Lower leg skin (tissue), 3 donors: ENCODE measurements at regions not wholly inside any gene's neighbourhood (a gene's known extent, or its start where the extent isn't known, plus 50 kb on each side); places are given as distances from the start of the nearest gene placed in this dataset.

ENCODE experiments used
- CTCF ChIP-seq, 3 donors: fragments of 450-650 bp; IDR thresholded peaks; one replicate each; pipeline ENCODE4 v1.5.1; 2016; ENCODE audit warnings: antibody characterized with exemption in 3 of 3, mild to moderate bottlenecking in 3 of 3, moderate library complexity in 2 of 3
- POLR2A ChIP-seq, 2 donors: fragments of 450-650 bp; IDR thresholded peaks; one replicate each; pipeline ENCODE4 v1.6.1; 2016 to 2017; ENCODE audit warnings: antibody characterized with exemption in 2 of 2, mild to moderate bottlenecking in 1 of 2, moderate library complexity in 1 of 2

GRCh38 chr4:33427676-33428075 is 2707.5 kb downstream of the PCDH7 start:
- no peak for TF ChIP-seq POLR2A (IDR thresholded peaks at IDR 0.05)
- TF ChIP-seq CTCF (IDR thresholded peaks at IDR 0.05) = no peak
